GM12873 (cell line): ENCODE measurements at regions not wholly inside any gene's neighbourhood (a gene's known extent, or its start where the extent isn't known, plus 50 kb on each side); places are given as distances from the start of the nearest gene placed in this dataset.

Experiments used
- CTCF ChIP-seq: IDR thresholded peaks from 2 replicates; pipeline ENCODE4 v1.5.1; 2012; ENCODE audit warnings: low read depth, mild to moderate bottlenecking, moderate library complexity, low read length, control low read depth; ENCODE audit not compliant: insufficient read depth; ENCODE audit errors: missing control alignments

DNA sequence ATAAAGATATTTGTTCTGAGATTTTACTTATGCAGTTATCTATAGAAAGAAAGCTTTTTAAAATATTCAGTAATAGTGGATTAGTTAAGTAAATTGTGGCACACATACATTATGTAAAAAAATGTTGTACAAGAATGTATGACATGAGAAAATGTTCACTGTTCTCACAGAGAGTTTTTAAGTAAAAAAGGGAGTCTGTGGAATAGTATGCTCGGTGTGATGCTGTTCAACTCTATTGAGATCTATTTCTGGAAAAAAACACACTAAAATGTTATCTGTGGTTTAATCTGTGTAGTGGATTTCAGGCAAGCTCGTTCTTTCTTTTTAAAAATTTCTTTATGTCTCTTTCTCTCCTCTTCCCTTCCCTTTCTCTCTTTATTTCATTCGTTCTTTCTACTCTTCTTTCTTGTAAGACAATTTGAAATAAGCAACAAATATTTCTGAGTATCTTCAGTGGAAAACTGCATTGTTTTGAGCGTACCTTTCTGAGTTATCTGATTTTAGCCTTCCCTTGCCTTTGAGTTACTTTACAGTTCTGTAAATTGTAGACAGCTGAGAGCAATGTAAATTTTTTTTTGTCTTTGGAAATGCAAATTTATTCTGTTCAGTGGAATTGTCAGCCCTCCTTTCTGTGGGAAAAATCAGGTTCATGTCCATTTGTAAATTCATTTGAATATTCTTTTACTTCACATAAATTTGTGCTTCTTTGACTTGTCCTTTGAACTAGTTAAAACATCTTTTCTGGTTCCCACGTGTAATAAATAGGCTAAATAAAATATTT, 229.0 kb upstream of the NOX3 start:
- no peak for TF ChIP-seq CTCF

- TF ChIP-seq CTCF: no peak
Measured at GRCh38 chr6:155678361-155678760, 222.7 kb upstream of the NOX3 start.

DNA sequence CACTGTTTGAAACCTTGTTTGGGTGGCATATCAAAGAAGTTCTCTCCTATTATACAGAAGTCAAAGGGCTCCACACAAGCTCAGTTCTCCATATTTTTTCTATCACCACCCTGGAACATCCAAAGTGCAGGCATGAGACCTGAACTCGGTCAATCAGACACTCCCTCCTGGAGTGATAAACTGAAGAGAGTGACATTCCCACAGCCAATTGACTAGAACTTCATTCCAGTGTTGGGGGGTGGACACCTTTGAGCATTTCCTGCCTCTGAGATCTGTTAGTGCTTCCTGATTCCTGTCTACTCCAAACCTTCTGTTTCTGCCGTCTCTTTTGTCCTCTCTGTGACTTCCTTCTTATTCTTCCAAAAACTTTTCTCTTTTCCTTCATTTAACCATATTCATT, 220.7 kb upstream of the NOX3 start:
- no peak for TF ChIP-seq CTCF

DNA sequence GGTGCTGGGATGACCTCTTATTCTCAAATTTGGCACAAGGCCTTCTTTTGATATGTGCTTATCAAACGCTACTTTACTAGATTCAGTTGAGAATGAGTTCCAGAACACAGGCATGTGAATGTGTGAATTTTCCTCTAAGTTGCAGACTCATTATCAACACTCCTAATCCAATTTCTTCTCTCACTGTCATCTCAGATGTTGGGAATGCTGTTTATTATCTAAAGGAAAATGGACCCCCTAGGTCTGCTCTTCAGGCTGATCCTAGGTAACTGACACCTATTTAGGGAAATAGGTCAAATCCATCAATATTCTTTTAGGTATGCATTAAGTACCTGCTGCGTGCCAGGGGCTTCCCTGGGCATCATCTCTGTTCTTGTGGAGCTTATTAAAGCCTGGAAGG, 215.0 kb upstream of the NOX3 start:
- no peak for TF ChIP-seq CTCF

- no peak for TF ChIP-seq CTCF
Measured at GRCh38 chr6:155660251-155660977, 204.8 kb upstream of the NOX3 start.

DNA sequence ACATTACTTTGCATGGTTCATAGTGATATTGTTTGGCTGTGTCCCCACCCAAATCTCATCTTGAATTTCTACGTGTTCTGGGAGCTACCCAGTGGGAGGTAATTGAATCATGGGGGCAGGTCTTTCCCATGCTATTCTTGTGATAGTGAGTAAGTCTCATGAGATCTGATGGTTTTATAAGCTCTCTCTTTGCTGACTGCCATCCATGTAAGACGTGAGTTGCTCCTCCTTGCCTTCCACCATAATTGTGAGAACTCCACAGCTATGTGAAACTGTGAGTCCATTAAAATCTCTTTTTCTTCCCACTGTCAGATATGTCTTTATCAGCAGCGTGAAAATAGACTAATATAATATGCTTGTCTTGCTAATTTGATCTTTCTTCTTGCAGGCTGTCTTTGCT, 200.4 kb upstream of the NOX3 start:
- no peak for TF ChIP-seq CTCF

GRCh38 chr6:155654474-155654873, 198.8 kb upstream of the NOX3 start:
- no peak for TF ChIP-seq CTCF
